GM21529 (cell line): ENCODE measurements at regions not wholly inside any gene's neighbourhood (a gene's known extent, or its start where the extent isn't known, plus 50 kb on each side); places are given as distances from the start of the nearest gene placed in this dataset.

Experiments used
- ATAC-seq: cut with Tn5 transposase; IDR thresholded peaks from one replicate; pipeline ENCODE4 v1.9.1; 2021; ENCODE audit not compliant: unreplicated experiment

DNA sequence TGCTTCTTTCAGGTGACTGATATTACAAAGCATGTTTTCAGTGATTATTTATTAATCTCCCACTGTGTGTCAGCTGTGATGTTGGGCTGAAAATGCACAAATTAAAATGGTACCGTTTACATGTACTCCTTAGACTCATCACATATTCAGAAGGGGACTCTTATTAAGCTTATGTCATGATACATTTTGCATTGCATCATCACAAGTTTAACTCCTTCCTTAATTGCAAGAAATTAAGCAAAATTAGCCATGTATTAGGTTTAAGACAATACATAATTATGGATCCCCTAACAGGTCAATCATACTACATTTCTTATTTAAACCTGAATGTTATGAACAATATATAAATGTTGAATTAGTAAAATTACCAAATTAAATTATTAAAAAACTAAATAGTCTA lies 899.1 kb downstream of the TMEM182 start:
- no peak for ATAC-seq

DNA sequence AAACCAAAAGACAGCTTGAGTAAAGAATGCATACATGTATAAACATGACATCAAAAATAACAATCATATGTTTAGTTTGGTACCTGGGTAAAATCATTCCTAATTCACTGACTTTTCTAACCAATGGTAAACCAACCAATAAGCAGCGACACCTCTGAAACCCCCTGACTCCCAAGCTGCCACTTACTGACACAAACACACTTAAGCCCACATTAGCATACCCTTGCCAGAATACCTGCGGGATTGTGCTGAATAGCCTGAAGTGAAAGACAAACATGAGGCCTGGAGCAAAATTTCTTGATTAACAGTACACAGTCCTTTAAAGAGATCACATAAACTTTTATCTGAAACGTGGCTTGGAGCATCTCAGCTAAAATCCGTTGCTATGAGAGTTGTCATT lies 902.9 kb downstream of the TMEM182 start:
- ATAC-seq: no peak

DNA sequence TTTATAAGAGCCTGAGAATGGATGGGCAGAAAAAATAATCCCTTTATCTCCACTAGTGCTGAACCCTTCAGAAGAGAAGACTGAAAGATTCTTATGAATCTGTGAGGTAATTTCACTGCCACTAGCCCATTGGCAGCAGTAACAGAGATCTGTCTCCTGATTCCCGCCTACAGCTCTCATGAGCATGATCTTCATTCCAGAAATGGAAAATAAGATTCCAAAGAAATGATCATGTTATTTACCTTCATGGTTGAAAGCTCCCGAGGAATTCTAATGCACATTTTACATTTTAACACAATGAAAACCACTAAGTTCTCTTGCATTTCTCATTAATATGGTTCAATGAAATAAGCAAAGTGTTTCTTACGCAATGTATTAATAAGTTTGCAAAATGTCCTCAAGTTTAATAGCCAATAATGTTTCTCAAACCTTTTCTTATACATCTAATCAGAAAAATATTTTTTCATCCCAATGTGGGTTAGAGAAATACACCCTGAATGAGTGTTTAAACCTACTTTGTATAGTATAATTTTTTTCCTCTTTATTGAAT lies 905.6 kb downstream of the TMEM182 start:
- no peak for ATAC-seq

DNA sequence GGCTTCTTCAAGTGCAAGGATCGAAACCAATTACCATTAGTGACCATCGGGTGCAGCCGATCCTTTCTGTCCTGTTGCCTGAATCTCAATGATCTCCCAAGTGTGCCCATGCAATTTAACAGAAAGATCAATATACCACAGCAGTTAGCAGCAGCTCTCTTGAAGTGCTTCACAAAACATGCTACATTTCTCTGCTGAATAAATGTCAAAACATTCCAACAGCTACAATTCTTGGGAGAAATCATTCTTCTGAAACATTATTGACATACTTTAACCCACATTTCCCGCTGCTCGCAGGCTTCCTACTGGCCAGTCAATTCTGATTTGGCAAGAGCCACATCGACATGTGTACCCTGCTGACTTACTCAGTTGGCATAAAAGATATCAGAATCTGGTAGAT lies 907.7 kb downstream of the TMEM182 start:
- ATAC-seq: no peak
